ENCODE measurements at regions not wholly inside any gene's neighbourhood (a gene's known extent, or its start where the extent isn't known, plus 50 kb on each side); places are given as distances from the start of the nearest gene placed in this dataset.

- TF ChIP-seq CTCF (IDR thresholded peaks at IDR 0.05; ENCODE audit: low read length) (no peak), EZH2 (IDR thresholded peaks at IDR 0.05; ENCODE audit: borderline replicate concordance, low read length) (no peak)
Observed at GRCh38 chr4:154960476-154960875, 179.4 kb downstream of the RBM46 start.
